ENCODE measurements at regions not wholly inside any gene's neighbourhood (a gene's known extent, or its start where the extent isn't known, plus 50 kb on each side); places are given as distances from the start of the nearest gene placed in this dataset.

DNA sequence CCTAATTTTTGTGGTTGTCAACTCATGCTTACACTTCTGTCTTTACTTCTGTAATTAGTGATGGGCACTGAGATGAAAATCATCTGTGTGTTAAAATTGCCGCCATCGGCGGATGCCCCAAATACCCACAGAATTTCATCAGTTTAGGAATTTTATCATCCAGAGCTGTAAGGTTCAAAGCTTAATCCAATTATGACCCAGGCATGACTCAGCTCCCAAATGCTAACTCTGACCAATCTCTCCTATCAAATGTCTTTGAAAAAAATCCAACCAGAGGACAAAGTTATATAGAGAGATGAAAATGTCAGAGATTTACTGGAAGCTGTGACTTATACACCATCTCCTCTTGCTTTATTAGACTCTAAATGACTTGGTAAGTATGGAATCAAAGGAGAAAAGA is 1048.7 kb upstream of the PRKX start:
- dilution Hi-C loops (cut with MboI; ENCODE audit: extremely low pct_ligation_motif_present, low sequenced_read_pairs) = no loop called here
- H3K9me3 ChIP-seq (replicated peaks; ENCODE audit: control insufficient read depth, insufficient read depth, low read length) = no peaks in the 10 kb centered on the region
- no peaks in the 10 kb centered on the region for H3K9me1 ChIP-seq (replicated peaks; ENCODE audit: control insufficient read depth, extremely low read depth, insufficient read depth, low read length)
- intact Hi-C loops (cut with micrococcal nuclease) = no loop called here
- no peaks in the 10 kb centered on the region for H4K20me1 ChIP-seq (replicated peaks; ENCODE audit: control insufficient read depth, extremely low read depth, insufficient read depth, low read length)
- no peaks in the 10 kb centered on the region for H3K27me3 ChIP-seq (ENCODE audit: control insufficient read depth in 2 of 2, insufficient read depth in 2 of 2, low read length in 2 of 2)
- no peak overlapping the region for H3K9ac ChIP-seq (replicated peaks; ENCODE audit: extremely low read depth, insufficient read depth, low read length)
- no peak overlapping the region for H3K27ac ChIP-seq (ENCODE audit: insufficient read depth, low read depth, low read length)
- no peaks in the 10 kb centered on the region for H3K79me2 ChIP-seq (ENCODE audit: control insufficient read depth, insufficient read depth, low read length)
- H3K4me2 ChIP-seq (ENCODE audit: insufficient read depth, low read length) = no peak overlapping the region
- ChIA-PET POLR2A (no interaction called here), CTCF (no interaction called here)
- FAIRE-seq (no peak), DNase-seq (ENCODE audit: low read depth, low spot score) (no peak)
- TF ChIP-seq JUN (IDR thresholded peaks at IDR 0.05; ENCODE audit: borderline replicate concordance, insufficient read depth, insufficient read length, low read depth) = no peak
- TF ChIP-seq FOS (IDR thresholded peaks at IDR 0.05; ENCODE audit: borderline replicate concordance, insufficient read depth, low read length) = no peak
- TF ChIP-seq, protein P1, sequence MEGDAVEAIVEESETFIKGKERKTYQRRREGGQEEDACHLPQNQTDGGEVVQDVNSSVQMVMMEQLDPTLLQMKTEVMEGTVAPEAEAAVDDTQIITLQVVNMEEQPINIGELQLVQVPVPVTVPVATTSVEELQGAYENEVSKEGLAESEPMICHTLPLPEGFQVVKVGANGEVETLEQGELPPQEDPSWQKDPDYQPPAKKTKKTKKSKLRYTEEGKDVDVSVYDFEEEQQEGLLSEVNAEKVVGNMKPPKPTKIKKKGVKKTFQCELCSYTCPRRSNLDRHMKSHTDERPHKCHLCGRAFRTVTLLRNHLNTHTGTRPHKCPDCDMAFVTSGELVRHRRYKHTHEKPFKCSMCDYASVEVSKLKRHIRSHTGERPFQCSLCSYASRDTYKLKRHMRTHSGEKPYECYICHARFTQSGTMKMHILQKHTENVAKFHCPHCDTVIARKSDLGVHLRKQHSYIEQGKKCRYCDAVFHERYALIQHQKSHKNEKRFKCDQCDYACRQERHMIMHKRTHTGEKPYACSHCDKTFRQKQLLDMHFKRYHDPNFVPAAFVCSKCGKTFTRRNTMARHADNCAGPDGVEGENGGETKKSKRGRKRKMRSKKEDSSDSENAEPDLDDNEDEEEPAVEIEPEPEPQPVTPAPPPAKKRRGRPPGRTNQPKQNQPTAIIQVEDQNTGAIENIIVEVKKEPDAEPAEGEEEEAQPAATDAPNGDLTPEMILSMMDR (IDR thresholded peaks at IDR 0.05; ENCODE audit: extremely low read depth in 1 of 2, insufficient read depth in 1 of 2, low read depth in 1 of 2, low read length in 2 of 2) = no peak
- TF ChIP-seq POLR2A (IDR thresholded peaks at IDR 0.05; ENCODE audit: low read depth, low read length) = no peak
- TF ChIP-seq, protein P2, sequence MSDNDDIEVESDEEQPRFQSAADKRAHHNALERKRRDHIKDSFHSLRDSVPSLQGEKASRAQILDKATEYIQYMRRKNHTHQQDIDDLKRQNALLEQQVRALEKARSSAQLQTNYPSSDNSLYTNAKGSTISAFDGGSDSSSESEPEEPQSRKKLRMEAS (IDR thresholded peaks at IDR 0.05; ENCODE audit: insufficient read depth, insufficient read length) = no peak
- no peak for TF ChIP-seq POLR2AphosphoS5 (IDR thresholded peaks at IDR 0.05; ENCODE audit: insufficient read depth, low read depth, low read length)
- no peak for TF ChIP-seq MYC (IDR thresholded peaks at IDR 0.05; ENCODE audit: low read depth, low read length)
- TF ChIP-seq GATA2 (IDR thresholded peaks at IDR 0.05; ENCODE audit: insufficient read depth, insufficient read length, low read depth, low read length) = no peak
- TF ChIP-seq EZH2 (IDR thresholded peaks at IDR 0.05; ENCODE audit: borderline replicate concordance, low read depth, low read length, severe bottlenecking) = no peak
- no TSS peak for BruUV-seq (replicated peaks)
- no peak overlapping the region for H2AFZ ChIP-seq (ENCODE audit: low read depth, low read length)
- no peak overlapping the region for H3K4me3 ChIP-seq (replicated peaks in 1 of 3; ENCODE audit: insufficient read depth in 1 of 3, low read depth in 1 of 3, low read length in 3 of 3)
- H3K36me3 ChIP-seq (ENCODE audit: control insufficient read depth in 2 of 2, extremely low read depth in 1 of 2, insufficient read depth in 2 of 2, low read length in 2 of 2) = no peaks in the 10 kb centered on the region
- no peaks in the 10 kb centered on the region for H3K4me1 ChIP-seq (ENCODE audit: control insufficient read depth, extremely low read depth, insufficient read depth, low read length)
